ENCODE measurements at regions not wholly inside any gene's neighbourhood (a gene's known extent, or its start where the extent isn't known, plus 50 kb on each side); places are given as distances from the start of the nearest gene placed in this dataset.
"Not testable (repeated sequence)": the region's sequence is repeated elsewhere in the genome, so short reads cannot be mapped to it uniquely, and the experiment has no call there.

GRCh38 chr17:30727517-30727916, 97.0 kb downstream of the CRLF3 start:
- H3K9me2 ChIP-seq; POLR2A ChIA-PET; H3K4me3 ChIP-seq (ENCODE audit: low read depth in 2 of 2, low read length in 1 of 2); H3K4me2 ChIP-seq; H3F3A ChIP-seq (replicated peaks; ENCODE audit: insufficient read depth); H3K36me3 ChIP-seq (replicated peaks in 1 of 2; ENCODE audit: control insufficient read depth in 1 of 2, insufficient read depth in 2 of 2, low read length in 1 of 2); H3K9ac ChIP-seq; H3K4me1 ChIP-seq (ENCODE audit: control insufficient read depth in 1 of 2, insufficient read depth in 2 of 2, low read depth in 1 of 2, low read length in 1 of 2); DNase-seq; H3K9me3 ChIP-seq; H3K27me3 ChIP-seq (ENCODE audit: insufficient read depth); H2AFZ ChIP-seq (ENCODE audit: low read depth); CTCF ChIA-PET; H3K27ac ChIP-seq (ENCODE audit: low read depth in 2 of 2, low read length in 1 of 2): not testable (repeated sequence)
- H3K79me2 ChIP-seq (ENCODE audit: insufficient read depth) = peaks cover 72% of the 10 kb centered on the region
- 96% methylated on average over 7 of the region's 8 CpGs for WGBS (ENCODE audit: low lambda C conversion rate)
- peaks cover 11% of the 10 kb centered on the region for H4K20me1 ChIP-seq (ENCODE audit: insufficient read depth)

DNA sequence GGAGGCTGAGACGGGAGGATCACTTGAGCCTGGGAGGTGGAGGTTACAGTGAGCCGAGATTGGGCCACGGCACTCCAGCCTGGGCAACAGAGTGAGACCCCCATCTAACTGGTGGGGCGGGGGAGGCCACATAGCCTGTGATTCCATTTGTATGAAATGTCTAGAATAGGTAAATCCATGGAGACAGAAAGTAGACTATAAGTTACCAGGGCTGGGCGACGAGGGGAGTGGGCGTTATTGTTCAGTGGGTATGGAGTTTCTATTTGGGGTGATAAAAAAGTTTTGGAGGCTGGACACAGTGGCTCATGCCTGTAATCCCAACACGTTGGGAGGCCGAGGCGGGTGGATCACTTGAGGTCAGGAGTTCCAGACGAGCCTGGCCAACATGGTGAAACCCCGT, 97.8 kb downstream of the CRLF3 start:
- peaks cover 74% of the 10 kb centered on the region for H3K79me2 ChIP-seq (ENCODE audit: insufficient read depth)
- H3K4me3 ChIP-seq (ENCODE audit: low read depth in 2 of 2, low read length in 1 of 2); DNase-seq; H3F3A ChIP-seq (replicated peaks; ENCODE audit: insufficient read depth); H3K9ac ChIP-seq; H3K9me3 ChIP-seq; POLR2A ChIA-PET; H3K27me3 ChIP-seq (ENCODE audit: insufficient read depth); H2AFZ ChIP-seq (ENCODE audit: low read depth); H3K4me1 ChIP-seq (ENCODE audit: control insufficient read depth in 1 of 2, insufficient read depth in 2 of 2, low read depth in 1 of 2, low read length in 1 of 2); H3K27ac ChIP-seq (ENCODE audit: low read depth in 2 of 2, low read length in 1 of 2); H3K9me2 ChIP-seq; H3K36me3 ChIP-seq (replicated peaks in 1 of 2; ENCODE audit: control insufficient read depth in 1 of 2, insufficient read depth in 2 of 2, low read length in 1 of 2); H3K4me2 ChIP-seq: not testable (repeated sequence)
- WGBS (ENCODE audit: low lambda C conversion rate) = 97% methylated on average over 12 of the region's 12 CpGs
- CTCF ChIA-PET = interaction anchor here (0.7 kb wide), 1 partner anchor 41 kb away, joined by 4 read pairs; no protein-coding TSS in a partner anchor
- H4K20me1 ChIP-seq (ENCODE audit: insufficient read depth) = peaks cover 17% of the 10 kb centered on the region; the same call in 1 of the 2 replicates

DNA sequence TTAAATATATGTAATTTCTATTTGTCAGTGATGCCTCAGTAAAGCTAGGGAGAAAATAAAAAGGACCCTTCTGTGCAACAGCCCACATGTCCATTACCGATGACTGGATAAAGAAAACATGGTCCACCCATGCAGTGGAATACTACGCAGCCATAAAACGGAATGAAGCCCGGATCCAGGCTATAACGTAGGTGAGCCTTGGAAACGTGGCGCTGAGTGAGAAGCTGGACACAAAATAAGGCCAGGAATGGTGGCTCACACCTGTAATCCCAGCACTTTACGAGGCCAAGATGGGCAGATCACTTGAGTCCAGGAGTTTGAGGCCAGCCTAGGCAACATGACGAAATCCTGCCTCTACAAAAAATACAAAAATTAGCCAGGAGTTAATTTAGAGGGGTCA, 98.2 kb downstream of the CRLF3 start:
- H3K27ac ChIP-seq (ENCODE audit: low read depth in 2 of 2, low read length in 1 of 2); CTCF ChIA-PET; H3K9ac ChIP-seq; H3K9me2 ChIP-seq; H2AFZ ChIP-seq (ENCODE audit: low read depth); POLR2A ChIA-PET; H3K4me2 ChIP-seq; H3K27me3 ChIP-seq (ENCODE audit: insufficient read depth); H3K4me1 ChIP-seq (ENCODE audit: control insufficient read depth in 1 of 2, insufficient read depth in 2 of 2, low read depth in 1 of 2, low read length in 1 of 2); H3K36me3 ChIP-seq (replicated peaks in 1 of 2; ENCODE audit: control insufficient read depth in 1 of 2, insufficient read depth in 2 of 2, low read length in 1 of 2); H3K9me3 ChIP-seq; H3F3A ChIP-seq (replicated peaks; ENCODE audit: insufficient read depth); H3K4me3 ChIP-seq (ENCODE audit: low read depth in 2 of 2, low read length in 1 of 2); DNase-seq: not testable (repeated sequence)
- WGBS (ENCODE audit: low lambda C conversion rate) = 93% methylated on average over 8 of the region's 9 CpGs
- peaks cover 75% of the 10 kb centered on the region for H3K79me2 ChIP-seq (ENCODE audit: insufficient read depth)
- peaks cover 21% of the 10 kb centered on the region; the same call in 1 of the 2 replicates for H4K20me1 ChIP-seq (ENCODE audit: insufficient read depth)

GRCh38 chr17:30724034-30724650, 100.3 kb downstream of the CRLF3 start:
- POLR2A ChIA-PET; H3F3A ChIP-seq (replicated peaks; ENCODE audit: insufficient read depth); H3K9me3 ChIP-seq; H3K27ac ChIP-seq (ENCODE audit: low read depth in 2 of 2, low read length in 1 of 2); DNase-seq; H3K4me2 ChIP-seq; H3K27me3 ChIP-seq (ENCODE audit: insufficient read depth); H3K9ac ChIP-seq; H3K4me3 ChIP-seq (ENCODE audit: low read depth in 2 of 2, low read length in 1 of 2); H3K9me2 ChIP-seq; H3K4me1 ChIP-seq (ENCODE audit: control insufficient read depth in 1 of 2, insufficient read depth in 2 of 2, low read depth in 1 of 2, low read length in 1 of 2); H2AFZ ChIP-seq (ENCODE audit: low read depth); H3K36me3 ChIP-seq (replicated peaks in 1 of 2; ENCODE audit: control insufficient read depth in 1 of 2, insufficient read depth in 2 of 2, low read length in 1 of 2): not testable (repeated sequence)
- H4K20me1 ChIP-seq (ENCODE audit: insufficient read depth) = peaks cover 43% of the 10 kb centered on the region
- CTCF ChIA-PET = interaction anchor here (1.0 to 2.4 kb wide), 2 partner anchors 9 to 26 kb away, joined by 3 to 7 read pairs; no protein-coding TSS in a partner anchor
- H3K79me2 ChIP-seq (ENCODE audit: insufficient read depth) = peaks cover 88% of the 10 kb centered on the region
- 95% methylated on average over 10 of the region's 11 CpGs for WGBS (ENCODE audit: low lambda C conversion rate)

GRCh38 chr17:30722114-30722780, 102.2 kb downstream of the CRLF3 start:
- H3K9me3 ChIP-seq; H3K9ac ChIP-seq; POLR2A ChIA-PET; H2AFZ ChIP-seq (ENCODE audit: low read depth); H3K4me1 ChIP-seq (ENCODE audit: control insufficient read depth in 1 of 2, insufficient read depth in 2 of 2, low read depth in 1 of 2, low read length in 1 of 2); H3K4me2 ChIP-seq; H3F3A ChIP-seq (replicated peaks; ENCODE audit: insufficient read depth); H3K36me3 ChIP-seq (replicated peaks in 1 of 2; ENCODE audit: control insufficient read depth in 1 of 2, insufficient read depth in 2 of 2, low read length in 1 of 2); H3K27ac ChIP-seq (ENCODE audit: low read depth in 2 of 2, low read length in 1 of 2); H3K4me3 ChIP-seq (ENCODE audit: low read depth in 2 of 2, low read length in 1 of 2); H3K27me3 ChIP-seq (ENCODE audit: insufficient read depth); CTCF ChIA-PET; H3K9me2 ChIP-seq; DNase-seq: not testable (repeated sequence)
- peaks cover 58% of the 10 kb centered on the region for H4K20me1 ChIP-seq (ENCODE audit: insufficient read depth)
- WGBS (ENCODE audit: low lambda C conversion rate) = 94% methylated on average over 9 of the region's 12 CpGs
- H3K79me2 ChIP-seq (ENCODE audit: insufficient read depth) = peaks cover 90% of the 10 kb centered on the region

- H3K27me3 ChIP-seq (ENCODE audit: insufficient read depth); H3K9me2 ChIP-seq; H3K9me3 ChIP-seq; DNase-seq; CTCF ChIA-PET; H3F3A ChIP-seq (replicated peaks; ENCODE audit: insufficient read depth); H3K36me3 ChIP-seq (replicated peaks in 1 of 2; ENCODE audit: control insufficient read depth in 1 of 2, insufficient read depth in 2 of 2, low read length in 1 of 2); H3K27ac ChIP-seq (ENCODE audit: low read depth in 2 of 2, low read length in 1 of 2); H3K4me3 ChIP-seq (ENCODE audit: low read depth in 2 of 2, low read length in 1 of 2); H3K4me1 ChIP-seq (ENCODE audit: control insufficient read depth in 1 of 2, insufficient read depth in 2 of 2, low read depth in 1 of 2, low read length in 1 of 2); H2AFZ ChIP-seq (ENCODE audit: low read depth); H3K4me2 ChIP-seq; H3K9ac ChIP-seq; POLR2A ChIA-PET: not testable (repeated sequence)
- Histone ChIP-seq H4K20me1 (ENCODE audit: insufficient read depth) (peaks cover 71% of the 10 kb centered on the region), H3K79me2 (ENCODE audit: insufficient read depth) (peaks cover 93% of the 10 kb centered on the region)
- WGBS (ENCODE audit: low lambda C conversion rate) = 93% methylated on average over 5 of the region's 5 CpGs
Measured at GRCh38 chr17:30720971-30721370, 103.5 kb downstream of the CRLF3 start.
